IgD-negative memory B cell (primary cell): ENCODE measurements at regions not wholly inside any gene's neighbourhood (a gene's known extent, or its start where the extent isn't known, plus 50 kb on each side); places are given as distances from the start of the nearest gene placed in this dataset.

Experiments used
- H3K27ac Mint-ChIP-seq, 3 donors: one replicate each; pipeline ENCODE4 v1.8.0; 2020 to 2022; ENCODE audit warnings: mild to moderate bottlenecking in 3 of 3, mixed read lengths in 3 of 3, moderate library complexity in 1 of 3
- H3K27me3 Mint-ChIP-seq: one replicate; pipeline ENCODE4 v1.8.0; 2021; ENCODE audit warnings: mixed read lengths
- H3K36me3 Mint-ChIP-seq: one replicate; pipeline ENCODE4 v1.8.0; 2020; ENCODE audit warnings: mild to moderate bottlenecking, mixed read lengths
- H3K4me1 Mint-ChIP-seq, 3 donors: one replicate each; pipeline ENCODE4 v1.8.0; 2020 to 2022; ENCODE audit warnings: mixed read lengths in 3 of 3, mild to moderate bottlenecking in 1 of 3
- H3K4me3 Mint-ChIP-seq, 4 donors: one replicate each; pipeline ENCODE4 v1.8.0; 2020 to 2022; ENCODE audit warnings: mild to moderate bottlenecking in 4 of 4, mixed read lengths in 4 of 4, moderate library complexity in 3 of 4
- H3K9me3 Mint-ChIP-seq, 3 donors: one replicate each; pipeline ENCODE4 v1.8.0; 2020 to 2021; ENCODE audit warnings: mixed read lengths in 3 of 3, mild to moderate bottlenecking in 1 of 3

- Mint-ChIP-seq H3K4me1 (no peaks in the 10 kb centered on the region), H3K27me3 (no peaks in the 10 kb centered on the region), H3K9me3 (no peaks in the 10 kb centered on the region), H3K36me3 (no peaks in the 10 kb centered on the region), H3K4me3 (no peak overlapping the region), H3K27ac (no peak overlapping the region)
Observed at GRCh38 chr10:35768011-35768410, 125.9 kb upstream of the FZD8 start.

GRCh38 chr10:35765996-35766395 lies 123.9 kb upstream of the FZD8 start:
- Mint-ChIP-seq H3K4me1 (no peaks in the 10 kb centered on the region), H3K27me3 (no peaks in the 10 kb centered on the region), H3K27ac (no peak overlapping the region), H3K36me3 (no peaks in the 10 kb centered on the region), H3K9me3 (peaks cover 0 to 2% (median 0%) of the 10 kb centered on the region in 3 donors), H3K4me3 (no peak overlapping the region)

GRCh38 chr10:35765066-35765527 lies 123.0 kb upstream of the FZD8 start:
- H3K27me3 Mint-ChIP-seq = no peaks in the 10 kb centered on the region
- no peaks in the 10 kb centered on the region for H3K4me1 Mint-ChIP-seq
- no peak overlapping the region for H3K27ac Mint-ChIP-seq
- no peak overlapping the region for H3K4me3 Mint-ChIP-seq
- no peaks in the 10 kb centered on the region for H3K36me3 Mint-ChIP-seq
- peaks cover 0 to 2% (median 0%) of the 10 kb centered on the region in 3 donors for H3K9me3 Mint-ChIP-seq

GRCh38 chr10:35762311-35763030 lies 120.4 kb upstream of the FZD8 start:
- no peak overlapping the region for H3K4me3 Mint-ChIP-seq
- peaks cover 0 to 5% (median 0%) of the 10 kb centered on the region in 3 donors for H3K9me3 Mint-ChIP-seq
- no peaks in the 10 kb centered on the region for H3K27me3 Mint-ChIP-seq
- no peak overlapping the region for H3K27ac Mint-ChIP-seq
- H3K4me1 Mint-ChIP-seq = no peaks in the 10 kb centered on the region
- no peaks in the 10 kb centered on the region for H3K36me3 Mint-ChIP-seq

- Mint-ChIP-seq H3K27ac (no peak overlapping the region), H3K36me3 (no peaks in the 10 kb centered on the region), H3K4me1 (peaks cover 0 to 1% (median 0%) of the 10 kb centered on the region in 3 donors), H3K27me3 (no peaks in the 10 kb centered on the region), H3K4me3 (no peak overlapping the region), H3K9me3 (peaks cover 0 to 5% (median 0%) of the 10 kb centered on the region in 3 donors)
Observed at GRCh38 chr10:35758076-35758475, 116.0 kb upstream of the FZD8 start.

- H3K4me1 Mint-ChIP-seq = peaks cover 0 to 1% (median 0%) of the 10 kb centered on the region in 3 donors
Observed at GRCh38 chr10:35754519-35754918, 112.4 kb upstream of the FZD8 start.

GRCh38 chr10:35752469-35753461 lies 110.7 kb upstream of the FZD8 start:
- Mint-ChIP-seq H3K9me3 (no peaks in the 10 kb centered on the region), H3K27ac (no peak overlapping the region), H3K4me1 (peaks cover 0 to 1% (median 0%) of the 10 kb centered on the region in 3 donors), H3K4me3 (no peak overlapping the region), H3K27me3 (no peaks in the 10 kb centered on the region), H3K36me3 (no peaks in the 10 kb centered on the region)

More at GRCh38 chr10:35754519-35754918, 112.4 kb upstream of the FZD8 start:
- Mint-ChIP-seq H3K36me3 (no peaks in the 10 kb centered on the region), H3K4me3 (no peak overlapping the region), H3K9me3 (peaks cover 0 to 4% (median 0%) of the 10 kb centered on the region in 3 donors), H3K27me3 (no peaks in the 10 kb centered on the region), H3K27ac (no peak overlapping the region)

GRCh38 chr10:35751347-35751746 lies 109.3 kb upstream of the FZD8 start:
- Mint-ChIP-seq H3K27ac (no peak overlapping the region), H3K4me1 (no peaks in the 10 kb centered on the region), H3K36me3 (no peaks in the 10 kb centered on the region), H3K4me3 (no peak overlapping the region), H3K9me3 (no peaks in the 10 kb centered on the region), H3K27me3 (no peaks in the 10 kb centered on the region)

- no peaks in the 10 kb centered on the region for H3K27me3 Mint-ChIP-seq
Observed at GRCh38 chr10:35749230-35749629, 107.1 kb upstream of the FZD8 start.

GRCh38 chr10:35745617-35746403 lies 103.7 kb upstream of the FZD8 start:
- H3K9me3 Mint-ChIP-seq = no peaks in the 10 kb centered on the region
- no peak overlapping the region for H3K27ac Mint-ChIP-seq
- H3K36me3 Mint-ChIP-seq = peaks cover 2% of the 10 kb centered on the region
- no peaks in the 10 kb centered on the region for H3K4me1 Mint-ChIP-seq
- H3K4me3 Mint-ChIP-seq = no peak overlapping the region
- no peaks in the 10 kb centered on the region for H3K27me3 Mint-ChIP-seq

More at GRCh38 chr10:35749230-35749629, 107.1 kb upstream of the FZD8 start:
- Mint-ChIP-seq H3K4me3 (no peak overlapping the region), H3K4me1 (no peaks in the 10 kb centered on the region), H3K36me3 (peaks cover 2% of the 10 kb centered on the region), H3K27ac (no peak overlapping the region), H3K9me3 (no peaks in the 10 kb centered on the region)

GRCh38 chr10:35743851-35744250 lies 101.8 kb upstream of the FZD8 start:
- H3K27ac Mint-ChIP-seq = no peak overlapping the region
- H3K27me3 Mint-ChIP-seq = no peaks in the 10 kb centered on the region
- peaks cover 2% of the 10 kb centered on the region for H3K36me3 Mint-ChIP-seq
- H3K9me3 Mint-ChIP-seq = no peaks in the 10 kb centered on the region
- H3K4me1 Mint-ChIP-seq = no peaks in the 10 kb centered on the region
- H3K4me3 Mint-ChIP-seq = no peak overlapping the region

- H3K36me3 Mint-ChIP-seq = peaks cover 2% of the 10 kb centered on the region
- no peak overlapping the region for H3K4me3 Mint-ChIP-seq
- H3K27ac Mint-ChIP-seq = no peak overlapping the region
- no peaks in the 10 kb centered on the region for H3K27me3 Mint-ChIP-seq
- H3K4me1 Mint-ChIP-seq = no peaks in the 10 kb centered on the region
- no peaks in the 10 kb centered on the region for H3K9me3 Mint-ChIP-seq
Observed at GRCh38 chr10:35743351-35743750, 101.3 kb upstream of the FZD8 start.

GRCh38 chr10:35739998-35740397 lies 97.9 kb upstream of the FZD8 start:
- Mint-ChIP-seq H3K27me3 (no peaks in the 10 kb centered on the region), H3K9me3 (peaks cover 0 to 6% (median 3%) of the 10 kb centered on the region in 3 donors), H3K27ac (no peak overlapping the region), H3K4me1 (no peaks in the 10 kb centered on the region), H3K36me3 (peaks cover 2% of the 10 kb centered on the region), H3K4me3 (no peak overlapping the region)

- Mint-ChIP-seq H3K36me3 (no peaks in the 10 kb centered on the region), H3K27me3 (no peaks in the 10 kb centered on the region), H3K9me3 (peaks cover 3 to 10% (median 7%) of the 10 kb centered on the region in 3 donors), H3K4me3 (no peak overlapping the region), H3K27ac (no peak overlapping the region), H3K4me1 (no peaks in the 10 kb centered on the region)
Observed at GRCh38 chr10:35735412-35735811, 93.3 kb upstream of the FZD8 start.

- Mint-ChIP-seq H3K9me3 (peaks cover 0 to 10% (median 8%) of the 10 kb centered on the region in 3 donors), H3K4me1 (no peaks in the 10 kb centered on the region), H3K36me3 (no peaks in the 10 kb centered on the region), H3K4me3 (no peak overlapping the region), H3K27me3 (no peaks in the 10 kb centered on the region), H3K27ac (no peak overlapping the region)
Observed at GRCh38 chr10:35731828-35732227, 89.7 kb upstream of the FZD8 start.
